Stomach (tissue), 4 donors: ENCODE measurements at regions not wholly inside any gene's neighbourhood (a gene's known extent, or its start where the extent isn't known, plus 50 kb on each side); places are given as distances from the start of the nearest gene placed in this dataset.

Source experiments
- EP300 ChIP-seq: sonication (generic); formaldehyde crosslinking; IDR thresholded peaks from one replicate; pipeline ENCODE4 v1.6.1; 2017; ENCODE audit warnings: antibody characterized with exemption
- POLR2A ChIP-seq, 4 donors: fragments of 450-650 bp; IDR thresholded peaks; one replicate each; pipeline ENCODE4 v1.6.1; 2016; ENCODE audit warnings: antibody characterized with exemption in 4 of 4, control low read depth in 2 of 4, mild to moderate bottlenecking in 1 of 4, moderate library complexity in 1 of 4
- POLR2AphosphoS5 ChIP-seq, 3 donors: sonication (generic); formaldehyde crosslinking; IDR thresholded peaks; one replicate each; pipeline ENCODE4 v1.6.1; 2016; ENCODE audit warnings: antibody characterized with exemption in 3 of 3
- TF ChIP-seq, protein P1 (sequence below), 7 experiments: fragments of 450-650 bp in 4 of 7; fragments of 200-600 bp in 3 of 7; sonication (generic) in 3 of 7; IDR thresholded peaks; one replicate each; pipeline ENCODE4 v1.5.1; 2016 to 2019; ENCODE audit warnings: antibody characterized with exemption in 7 of 7, control low read depth in 2 of 7, mild to moderate bottlenecking in 1 of 7

DNA sequence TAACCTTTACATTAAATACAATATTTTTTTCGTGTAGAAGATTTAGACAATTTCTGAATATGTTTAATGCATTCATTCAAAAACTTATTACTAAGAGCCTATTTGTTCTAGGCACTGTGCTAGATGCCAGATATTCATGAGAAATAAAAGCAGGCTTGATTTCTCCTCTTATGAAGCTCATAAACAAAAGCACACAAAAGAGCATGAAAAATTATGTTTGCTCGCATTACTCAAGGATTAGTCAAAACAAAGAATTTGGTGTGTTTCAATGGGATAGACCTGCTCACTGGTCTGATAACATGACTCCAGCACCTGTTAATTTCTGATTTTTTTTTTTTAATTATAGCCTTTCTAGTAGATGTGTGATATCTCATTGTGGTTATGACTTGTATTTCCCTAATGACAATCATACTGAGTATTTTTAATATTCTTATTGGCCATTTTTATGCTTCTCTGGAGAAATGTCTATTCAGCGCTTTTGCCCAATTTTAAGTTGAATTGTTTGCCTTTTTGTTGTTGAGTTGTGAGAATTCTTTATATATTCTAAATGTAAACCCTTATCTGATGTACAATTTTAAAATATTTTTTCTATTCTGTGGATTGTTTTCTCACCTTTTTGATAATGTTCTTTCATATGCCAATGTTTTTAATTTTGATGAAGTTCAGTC lies 382.3 kb upstream of the ADGRL4 start:
- TF ChIP-seq, protein P1, sequence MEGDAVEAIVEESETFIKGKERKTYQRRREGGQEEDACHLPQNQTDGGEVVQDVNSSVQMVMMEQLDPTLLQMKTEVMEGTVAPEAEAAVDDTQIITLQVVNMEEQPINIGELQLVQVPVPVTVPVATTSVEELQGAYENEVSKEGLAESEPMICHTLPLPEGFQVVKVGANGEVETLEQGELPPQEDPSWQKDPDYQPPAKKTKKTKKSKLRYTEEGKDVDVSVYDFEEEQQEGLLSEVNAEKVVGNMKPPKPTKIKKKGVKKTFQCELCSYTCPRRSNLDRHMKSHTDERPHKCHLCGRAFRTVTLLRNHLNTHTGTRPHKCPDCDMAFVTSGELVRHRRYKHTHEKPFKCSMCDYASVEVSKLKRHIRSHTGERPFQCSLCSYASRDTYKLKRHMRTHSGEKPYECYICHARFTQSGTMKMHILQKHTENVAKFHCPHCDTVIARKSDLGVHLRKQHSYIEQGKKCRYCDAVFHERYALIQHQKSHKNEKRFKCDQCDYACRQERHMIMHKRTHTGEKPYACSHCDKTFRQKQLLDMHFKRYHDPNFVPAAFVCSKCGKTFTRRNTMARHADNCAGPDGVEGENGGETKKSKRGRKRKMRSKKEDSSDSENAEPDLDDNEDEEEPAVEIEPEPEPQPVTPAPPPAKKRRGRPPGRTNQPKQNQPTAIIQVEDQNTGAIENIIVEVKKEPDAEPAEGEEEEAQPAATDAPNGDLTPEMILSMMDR (IDR thresholded peaks at IDR 0.05) = no peak
- TF ChIP-seq POLR2AphosphoS5 (IDR thresholded peaks at IDR 0.05) (no peak), POLR2A (IDR thresholded peaks at IDR 0.05) (no peak), EP300 (no peak)
